HG02610 (cell line): ENCODE measurements at regions not wholly inside any gene's neighbourhood (a gene's known extent, or its start where the extent isn't known, plus 50 kb on each side); places are given as distances from the start of the nearest gene placed in this dataset.

Experiments
- ATAC-seq: cut with Tn5 transposase; IDR thresholded peaks from one replicate; pipeline ENCODE4 v1.9.1; 2021; ENCODE audit warnings: mild to moderate bottlenecking, moderate library complexity; ENCODE audit not compliant: unreplicated experiment

- no peak for ATAC-seq
These were observed 680.6 kb downstream of the ELAVL2 start for GRCh38 chr9:23145467-23145866.

DNA sequence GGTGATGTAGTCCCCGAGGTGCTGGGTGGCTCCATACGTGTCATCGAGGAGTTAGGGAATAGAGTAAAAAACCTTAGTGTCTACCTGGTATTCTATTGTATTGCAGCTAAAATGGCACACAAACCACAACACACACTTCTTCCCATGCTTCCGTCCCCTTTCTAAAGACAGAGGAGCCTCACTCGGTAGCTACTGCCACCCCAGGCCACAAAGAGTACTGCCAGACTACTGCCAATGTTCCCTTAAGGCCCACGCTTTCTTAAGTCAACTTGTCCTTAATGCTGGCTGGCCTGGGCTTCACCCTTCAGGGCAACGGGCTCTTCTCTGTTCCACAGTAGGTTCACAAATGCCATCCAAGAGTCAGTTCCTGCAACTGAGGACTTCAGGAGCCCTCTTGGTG lies 673.0 kb downstream of the ELAVL2 start:
- no peak for ATAC-seq

GRCh38 chr9:23160491-23160890 lies 665.5 kb downstream of the ELAVL2 start:
- no peak for ATAC-seq

GRCh38 chr9:23160952-23161469 lies 665.0 kb downstream of the ELAVL2 start:
- ATAC-seq, result no peak

- ATAC-seq, result no peak
These were observed 663.3 kb downstream of the ELAVL2 start for GRCh38 chr9:23162789-23163188.

DNA sequence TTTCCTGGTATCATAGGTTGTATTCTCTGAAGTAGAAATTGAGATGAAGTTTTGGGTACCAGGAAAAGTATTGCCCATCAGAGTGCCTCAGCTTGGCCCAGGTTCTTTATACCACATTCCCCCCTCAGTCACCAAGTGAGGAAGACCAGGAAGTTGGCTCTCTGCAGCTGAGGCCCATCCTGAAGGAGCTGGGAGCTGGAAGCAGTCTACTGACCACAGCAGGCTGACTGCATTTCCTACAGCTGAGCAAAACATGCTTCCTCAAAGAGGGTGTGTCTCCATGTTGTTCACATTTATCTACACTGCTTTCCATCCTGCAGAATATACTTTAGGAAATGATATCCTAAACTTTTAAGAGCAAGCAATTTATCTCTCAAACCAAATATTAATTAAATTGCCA lies 654.6 kb downstream of the ELAVL2 start:
- no peak for ATAC-seq

GRCh38 chr9:23172206-23172605 lies 653.8 kb downstream of the ELAVL2 start:
- ATAC-seq, result no peak

DNA sequence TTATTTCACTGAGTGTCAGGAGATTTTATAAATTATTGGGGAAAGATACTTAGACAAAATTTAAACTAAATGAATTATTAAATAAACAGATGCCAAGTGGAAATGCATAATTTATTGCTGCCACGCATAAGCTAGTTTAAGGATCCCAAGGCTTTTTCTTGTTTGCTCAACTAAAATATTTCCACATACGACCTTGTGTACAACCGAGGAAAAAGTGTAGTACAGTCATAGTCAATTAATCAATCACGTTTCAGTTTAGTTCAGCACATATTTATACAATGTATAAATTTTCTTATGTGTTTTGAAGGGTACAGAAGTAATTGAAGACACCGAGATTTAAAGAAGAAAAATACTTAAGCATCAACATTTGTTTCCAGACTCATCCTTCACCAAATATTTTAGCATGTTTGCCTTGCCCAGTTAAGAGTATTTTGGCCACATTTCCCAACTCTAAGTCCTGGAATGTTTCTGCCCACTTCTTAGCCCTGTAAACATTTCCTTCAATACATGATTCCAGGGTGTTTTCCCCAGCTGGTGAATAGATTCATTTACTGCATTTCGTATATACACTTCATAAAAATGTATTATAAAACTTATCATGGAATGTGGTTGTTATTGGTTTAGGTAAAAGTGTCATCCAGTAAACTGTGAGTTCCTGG lies 652.9 kb downstream of the ELAVL2 start:
- ATAC-seq, result no peak

DNA sequence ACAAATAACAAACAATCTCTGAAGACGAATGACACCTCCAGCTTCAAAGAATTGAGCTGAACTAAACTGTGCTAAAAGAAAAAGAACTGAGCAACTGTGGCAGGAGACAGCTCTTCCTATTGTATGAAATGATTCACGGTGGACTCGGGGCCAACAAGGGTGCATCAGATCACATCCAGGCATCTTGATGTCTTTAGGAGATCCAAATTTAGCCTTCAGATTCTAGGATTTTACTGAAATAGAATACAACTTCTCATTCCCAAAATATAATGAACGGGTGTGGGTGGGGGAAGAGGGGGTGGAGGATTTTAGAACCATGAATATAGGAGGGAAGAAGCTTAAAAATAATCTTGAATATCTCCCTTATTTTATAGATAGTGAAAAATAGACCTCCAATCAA lies 631.8 kb downstream of the ELAVL2 start:
- no peak for ATAC-seq

DNA sequence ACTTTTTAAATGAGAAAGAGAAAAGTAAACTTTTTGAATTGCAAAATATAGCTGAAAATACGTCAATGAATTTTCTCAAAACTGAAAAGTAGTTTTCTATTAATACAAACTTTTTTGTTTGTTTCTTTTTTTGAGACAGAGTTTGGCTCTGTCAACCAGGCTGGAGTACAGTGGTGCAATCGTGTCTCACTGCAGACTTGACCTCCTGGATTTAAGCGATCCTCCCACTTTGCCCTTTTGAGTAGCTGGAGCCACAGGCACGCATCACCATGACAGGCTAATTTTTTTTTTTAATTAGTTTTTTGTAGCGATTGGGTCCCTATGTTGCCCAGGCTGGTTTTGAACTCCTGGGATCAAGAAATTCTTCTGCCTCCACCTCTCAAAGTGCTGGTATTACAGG lies 610.4 kb downstream of the ELAVL2 start:
- ATAC-seq, result no peak

DNA sequence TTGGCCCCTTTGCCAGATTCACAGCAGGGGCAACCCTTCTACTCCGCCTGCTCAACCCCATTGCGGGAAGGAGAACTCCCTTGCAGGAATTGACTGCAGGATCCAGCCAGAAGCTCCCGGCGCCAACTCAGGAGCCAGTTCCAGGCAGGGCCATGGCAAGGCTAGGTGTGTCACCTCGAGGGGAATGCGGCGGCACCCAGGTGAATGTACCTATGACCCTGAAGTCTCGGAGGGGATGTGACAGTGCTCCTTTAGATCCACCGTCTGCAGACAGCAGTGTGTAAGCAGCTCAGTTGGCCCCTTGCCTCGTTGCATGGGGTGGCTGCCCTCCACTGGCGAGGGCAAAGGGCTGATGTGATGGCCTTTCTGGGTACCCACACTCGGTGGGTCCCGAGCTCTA lies 606.6 kb downstream of the ELAVL2 start:
- no peak for ATAC-seq

GRCh38 chr9:23220171-23220570 lies 605.9 kb downstream of the ELAVL2 start:
- no peak for ATAC-seq

- ATAC-seq, result no peak
These were observed 605.1 kb downstream of the ELAVL2 start for GRCh38 chr9:23220957-23221356.

DNA sequence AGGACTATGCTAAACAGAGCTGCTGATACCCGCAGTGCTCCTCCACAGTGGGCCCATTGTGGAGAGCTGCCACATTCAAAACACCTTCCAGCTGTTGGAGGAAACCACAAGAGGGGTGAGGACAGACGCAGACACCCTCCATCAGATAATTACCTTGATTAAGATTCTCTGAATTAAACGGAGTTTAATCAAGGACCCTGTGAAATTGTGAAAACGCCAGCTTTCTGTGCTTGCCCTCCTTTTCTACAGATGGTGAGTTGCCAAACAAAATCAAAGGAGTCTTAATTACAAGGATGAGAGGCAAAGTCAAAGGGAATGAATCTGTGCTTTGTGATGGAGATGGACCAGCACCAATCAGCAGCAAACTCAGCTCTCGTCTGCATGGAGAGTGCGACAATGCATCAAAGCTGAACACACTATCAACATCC lies 596.1 kb downstream of the ELAVL2 start:
- ATAC-seq, result no peak

GRCh38 chr9:23232831-23233230 lies 593.2 kb downstream of the ELAVL2 start:
- ATAC-seq, result no peak

GRCh38 chr9:23243523-23243922 lies 582.5 kb downstream of the ELAVL2 start:
- ATAC-seq, result no peak

DNA sequence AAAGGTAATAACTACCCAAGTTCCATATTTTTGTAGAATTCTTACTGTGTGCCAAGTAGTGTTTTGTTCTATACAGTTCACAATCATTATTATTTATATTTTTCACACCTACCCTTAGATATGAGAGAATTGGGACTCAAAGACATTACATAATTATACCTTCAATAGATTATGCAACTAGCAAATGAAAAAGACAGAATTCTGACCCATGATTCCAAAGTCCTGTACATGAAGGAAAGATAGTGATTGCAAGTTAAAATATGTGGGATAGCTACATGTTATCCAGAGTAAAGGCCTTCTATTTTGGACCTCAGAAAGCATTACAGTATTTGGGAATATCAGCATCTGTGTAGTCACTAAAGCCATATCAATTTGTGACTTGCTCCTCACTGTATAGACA lies 581.0 kb downstream of the ELAVL2 start:
- ATAC-seq, result no peak

DNA sequence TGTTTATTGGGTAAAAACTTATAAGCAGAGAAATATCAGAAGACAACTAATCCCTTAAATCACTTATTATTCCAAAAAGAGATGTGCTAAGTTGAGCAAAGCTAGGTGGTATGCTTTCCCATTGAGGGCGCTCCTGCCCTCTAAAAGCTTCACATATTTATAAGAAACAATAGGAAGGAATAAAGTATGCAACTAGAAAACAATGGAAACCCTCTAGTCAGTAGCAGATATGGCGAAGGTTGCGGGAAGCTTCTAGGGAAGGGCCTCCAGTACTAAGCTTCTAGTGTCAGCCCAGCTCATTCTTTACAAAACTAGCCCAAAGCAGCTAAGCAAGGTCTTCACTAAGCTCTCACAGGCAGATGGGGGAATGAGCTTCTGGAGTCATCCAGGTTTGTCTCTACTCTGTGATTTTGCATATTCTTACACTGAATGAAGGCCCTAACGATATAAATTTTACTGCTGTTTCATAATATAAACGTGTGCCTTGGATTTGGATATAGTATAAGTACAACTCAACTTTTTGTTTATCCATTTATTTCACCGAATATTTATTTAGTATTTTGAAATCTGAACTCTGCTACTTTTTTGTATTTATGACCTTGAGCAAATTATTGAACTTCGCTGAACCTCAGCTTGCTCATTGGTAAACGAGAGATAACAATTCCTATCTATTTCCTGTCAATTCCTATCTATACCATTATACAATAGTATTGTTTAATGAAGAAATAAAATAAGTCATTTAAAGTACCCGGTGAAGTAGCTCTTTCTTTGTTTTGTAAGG lies 571.4 kb downstream of the ELAVL2 start:
- ATAC-seq, result no peak

GRCh38 chr9:23255346-23255745 lies 570.7 kb downstream of the ELAVL2 start:
- ATAC-seq, result no peak

GRCh38 chr9:23258569-23258968 lies 567.5 kb downstream of the ELAVL2 start:
- ATAC-seq, result no peak

- ATAC-seq, result no peak
These were observed 547.5 kb downstream of the ELAVL2 start for GRCh38 chr9:23278561-23278960.

- ATAC-seq, result no peak
These were observed 538.6 kb downstream of the ELAVL2 start for GRCh38 chr9:23287390-23287789.
